ENCODE measurements at regions not wholly inside any gene's neighbourhood (a gene's known extent, or its start where the extent isn't known, plus 50 kb on each side); places are given as distances from the start of the nearest gene placed in this dataset.

- no peak for DNase-seq
Measured at GRCh38 chr10:121240011-121240410, 358.2 kb downstream of the FGFR2 start.

- no peak for DNase-seq
Measured at GRCh38 chr10:121240556-121240955, 357.7 kb downstream of the FGFR2 start.

GRCh38 chr10:121241337-121241736, 356.9 kb downstream of the FGFR2 start:
- no peak for DNase-seq

GRCh38 chr10:121242741-121243608, 355.3 kb downstream of the FGFR2 start:
- DNase-seq, result no peak

- DNase-seq, result no peak
Measured at GRCh38 chr10:121243609-121244241, 354.5 kb downstream of the FGFR2 start.

- DNase-seq, result peak; percentile 77
Measured at GRCh38 chr10:121244818-121245217, 353.4 kb downstream of the FGFR2 start.

- no peak for DNase-seq
Measured at GRCh38 chr10:121245754-121246153, 352.5 kb downstream of the FGFR2 start.

GRCh38 chr10:121248266-121248665, 350.0 kb downstream of the FGFR2 start:
- no peak for DNase-seq

GRCh38 chr10:121250995-121251764, 347.1 kb downstream of the FGFR2 start:
- no peak for DNase-seq

GRCh38 chr10:121252756-121253155, 345.5 kb downstream of the FGFR2 start:
- DNase-seq, result no peak

- DNase-seq, result no peak
Measured at GRCh38 chr10:121260377-121260776, 337.9 kb downstream of the FGFR2 start.

GRCh38 chr10:121261665-121262064, 336.6 kb downstream of the FGFR2 start:
- DNase-seq, result no peak

GRCh38 chr10:121262774-121263430, 335.3 kb downstream of the FGFR2 start:
- DNase-seq, result peak; percentile 59

- no peak for DNase-seq
Measured at GRCh38 chr10:121263431-121263783, 334.8 kb downstream of the FGFR2 start.

- DNase-seq, result no peak
Measured at GRCh38 chr10:121265360-121266123, 332.7 kb downstream of the FGFR2 start.

- DNase-seq, result no peak
Measured at GRCh38 chr10:121266370-121266769, 331.9 kb downstream of the FGFR2 start.

GRCh38 chr10:121267236-121268003, 330.8 kb downstream of the FGFR2 start:
- DNase-seq, result no peak

- DNase-seq, result no peak
Measured at GRCh38 chr10:121268363-121268762, 329.9 kb downstream of the FGFR2 start.

- DNase-seq, result no peak
Measured at GRCh38 chr10:121268863-121269432, 329.3 kb downstream of the FGFR2 start.

GRCh38 chr10:121270906-121271305, 327.3 kb downstream of the FGFR2 start:
- no peak for DNase-seq
